Renal pelvis (tissue), 1 donor: ENCODE measurements at regions not wholly inside any gene's neighbourhood (a gene's known extent, or its start where the extent isn't known, plus 50 kb on each side); places are given as distances from the start of the nearest gene placed in this dataset.
"Not testable (repeated sequence)": the region's sequence is repeated elsewhere in the genome, so short reads cannot be mapped to it uniquely, and the experiment has no call there.

Experiments
- DNase-seq: peaks from one replicate; pipeline ENCODE4 v3.0.0-alpha.2; 2013

DNA sequence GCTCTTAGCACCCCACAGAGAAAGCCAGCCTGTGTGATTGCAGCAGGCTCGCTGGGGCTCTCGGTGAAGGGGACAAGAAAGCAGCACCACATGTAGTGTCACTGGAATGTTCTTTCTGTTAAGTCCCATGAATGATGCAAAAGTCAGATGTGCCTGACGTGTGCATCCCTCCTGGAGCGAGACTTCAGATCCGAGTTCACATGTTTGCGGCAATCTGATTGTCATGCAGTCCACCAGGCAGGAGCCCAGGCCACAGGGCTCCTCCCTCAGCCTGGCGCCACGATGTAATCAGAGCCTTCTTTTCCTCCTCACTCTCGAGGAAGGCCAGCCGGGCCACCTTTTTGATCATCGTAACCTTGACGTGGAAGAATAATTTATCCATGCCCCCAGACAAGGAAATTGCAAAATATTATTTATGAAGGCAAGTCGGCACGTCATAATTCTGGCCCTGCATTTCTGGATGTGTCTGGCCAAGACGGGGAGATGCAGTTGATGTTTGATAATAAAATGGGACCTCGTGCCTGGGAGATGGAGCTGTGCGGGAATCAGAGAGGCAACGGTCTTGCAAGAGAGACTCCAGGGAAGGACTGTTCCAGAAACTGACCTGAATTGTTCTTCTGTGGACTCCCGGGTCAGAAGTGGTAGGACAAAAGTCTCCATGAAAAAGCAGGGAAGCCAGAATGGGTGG, 214.6 kb downstream of the PHETA1 start:
- DNase-seq, result no peak

DNA sequence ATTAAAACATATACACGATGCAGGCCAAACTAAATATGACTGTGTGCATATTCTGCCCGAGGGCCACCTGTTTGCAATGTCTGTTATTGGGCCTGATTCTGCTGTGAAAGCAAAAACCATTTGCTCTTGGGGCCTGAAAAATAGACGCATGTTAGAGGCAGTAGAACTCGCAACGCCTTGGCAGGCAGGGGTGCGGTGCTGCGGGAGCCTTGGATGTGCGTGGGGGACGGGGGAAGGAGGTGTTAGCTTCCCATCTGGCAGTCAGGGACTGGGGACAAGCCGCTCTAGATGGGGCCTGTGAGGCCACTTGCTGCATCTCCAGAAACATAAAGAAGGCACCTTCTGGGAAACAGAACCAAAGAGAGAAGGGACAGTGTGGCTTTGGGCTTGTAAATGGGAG, 216.3 kb downstream of the PHETA1 start:
- DNase-seq, result no peak

DNA sequence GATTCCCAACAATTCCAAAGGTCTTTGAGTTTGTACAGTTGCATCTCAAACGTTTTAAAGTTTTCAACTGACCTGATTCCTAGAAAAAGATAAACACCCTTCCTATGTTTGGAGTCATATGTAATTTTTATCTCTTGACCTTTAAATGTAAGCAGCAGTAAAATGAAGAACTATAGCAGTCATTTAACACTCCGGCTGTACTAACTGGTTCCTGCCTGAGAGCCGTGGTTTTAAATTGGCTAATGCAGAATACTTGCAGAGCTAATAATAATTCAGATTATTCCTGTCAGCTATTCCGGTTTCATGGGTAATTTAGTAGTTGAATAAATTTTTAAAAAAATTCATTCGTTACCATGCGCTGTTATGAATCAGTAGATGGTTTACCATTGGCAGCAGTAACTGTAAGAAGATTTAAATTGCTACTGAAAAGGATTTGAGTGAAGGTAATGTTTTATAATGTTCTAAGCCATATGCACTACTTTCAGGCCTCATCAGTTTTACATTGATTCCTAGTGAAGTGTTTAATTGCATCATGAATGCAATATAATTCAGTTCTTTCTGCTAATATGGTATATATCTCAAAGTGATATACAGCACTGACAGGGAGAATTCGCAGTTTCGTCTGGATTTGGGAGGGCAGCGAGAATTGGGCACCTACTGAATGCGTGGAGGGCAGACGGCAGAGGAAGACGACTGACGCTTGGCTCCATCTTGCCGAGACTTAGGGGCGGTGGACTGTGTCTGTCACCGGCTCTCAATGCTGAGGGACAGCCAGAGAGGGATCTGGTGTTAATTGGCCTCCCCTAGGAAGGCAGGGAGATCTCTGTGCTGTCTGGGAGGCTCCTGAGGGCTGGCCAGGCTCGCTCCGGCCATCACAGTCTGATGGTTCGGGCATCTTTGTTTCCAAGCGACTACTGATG, 217.7 kb downstream of the PHETA1 start:
- no peak for DNase-seq

DNA sequence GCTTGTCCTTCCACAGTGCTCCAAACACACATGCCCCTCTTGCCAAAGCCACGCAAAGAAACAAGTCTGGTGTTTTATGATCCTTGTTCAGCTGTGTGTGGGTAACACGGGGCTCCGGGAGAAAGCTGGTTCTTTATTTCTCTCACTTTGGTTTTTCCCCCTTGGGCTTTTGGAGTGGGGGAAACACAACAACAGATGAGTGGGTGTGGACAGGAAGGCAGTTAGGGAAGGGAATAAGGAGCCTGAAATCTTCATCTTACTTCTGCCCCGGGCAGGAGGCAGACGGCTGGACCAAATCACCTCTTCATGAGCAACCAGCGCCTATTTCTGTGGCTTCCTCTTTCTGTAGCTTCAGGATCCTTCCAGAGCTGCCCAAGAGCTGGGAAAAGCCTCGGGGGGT, 218.5 kb downstream of the PHETA1 start:
- no peak for DNase-seq

DNA sequence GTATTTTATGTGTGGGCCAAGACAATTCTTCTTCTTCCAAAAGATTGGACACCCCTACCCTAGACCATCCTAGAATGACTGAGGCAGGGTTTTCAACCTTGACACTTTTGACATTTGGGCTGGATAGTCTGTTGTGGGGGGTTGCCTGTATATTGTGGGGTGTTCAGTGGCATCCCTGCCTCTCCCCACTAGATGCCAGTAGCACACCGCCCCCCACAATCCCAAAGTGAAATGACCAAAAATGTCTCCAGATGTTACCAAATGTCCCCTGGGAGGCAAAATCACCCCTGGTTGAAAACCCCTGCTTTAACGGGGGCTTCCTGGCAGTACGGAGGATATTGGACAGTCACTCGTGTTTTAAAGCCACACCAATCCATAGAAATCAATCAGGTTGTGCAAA, 219.6 kb downstream of the PHETA1 start:
- DNase-seq, result no peak

DNA sequence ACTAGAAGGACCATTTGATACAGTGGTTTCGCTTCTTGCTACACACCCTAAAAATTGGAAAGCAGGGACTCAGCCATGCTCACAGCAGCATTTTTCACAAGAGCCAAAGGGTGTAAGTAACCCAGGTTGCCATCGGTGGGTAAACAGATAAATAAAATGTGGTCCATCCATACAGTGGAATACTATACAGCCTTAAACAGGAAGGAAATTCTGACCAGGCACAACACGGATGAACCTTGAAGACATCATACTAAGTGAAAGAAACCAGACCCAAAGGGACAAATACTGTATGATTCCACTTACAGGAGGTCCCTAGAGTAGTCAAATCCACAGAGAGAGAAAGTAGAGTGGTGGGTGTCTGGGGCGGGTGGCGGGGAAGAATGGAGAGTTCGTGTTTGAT, 220.9 kb downstream of the PHETA1 start:
- no peak for DNase-seq

DNA sequence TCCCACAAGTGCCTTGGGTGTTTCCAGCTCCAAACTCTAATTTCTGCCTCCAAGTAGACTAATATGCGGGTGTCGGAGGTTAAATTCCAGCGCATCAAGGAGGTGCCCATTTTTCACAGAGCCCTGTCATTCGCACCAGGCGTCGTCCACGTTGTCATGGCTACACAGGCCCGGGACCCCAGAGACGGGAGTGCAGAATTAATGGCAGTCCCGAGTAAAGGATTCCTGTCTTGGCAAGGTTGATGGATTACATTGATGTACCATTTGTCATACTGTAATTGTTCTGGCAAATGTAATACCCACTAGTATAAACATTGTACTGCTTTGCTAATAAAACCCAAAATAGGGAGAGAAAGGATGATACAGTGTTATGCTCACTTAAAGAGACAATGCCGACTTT, 222.9 kb upstream of the MYL2 start:
- no peak for DNase-seq

DNA sequence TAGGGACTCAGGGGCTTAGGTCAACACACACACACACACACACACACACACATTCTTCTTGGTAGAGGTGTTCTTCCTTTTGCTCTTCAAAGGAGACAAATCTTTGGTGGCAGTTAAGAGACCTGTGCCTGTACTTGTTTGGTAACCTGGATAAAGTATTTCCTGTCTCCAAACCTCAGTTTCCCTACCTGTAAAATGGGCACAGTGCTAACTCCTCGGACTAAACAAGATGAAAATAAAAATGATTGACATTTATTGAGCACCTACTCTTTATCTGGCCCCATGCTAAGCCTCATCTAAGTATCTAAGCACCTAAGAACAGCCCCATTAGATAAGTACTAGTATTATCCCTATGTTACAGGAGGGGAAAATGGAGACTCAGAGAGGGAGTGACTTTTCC, 220.8 kb upstream of the MYL2 start:
- no peak for DNase-seq

DNA sequence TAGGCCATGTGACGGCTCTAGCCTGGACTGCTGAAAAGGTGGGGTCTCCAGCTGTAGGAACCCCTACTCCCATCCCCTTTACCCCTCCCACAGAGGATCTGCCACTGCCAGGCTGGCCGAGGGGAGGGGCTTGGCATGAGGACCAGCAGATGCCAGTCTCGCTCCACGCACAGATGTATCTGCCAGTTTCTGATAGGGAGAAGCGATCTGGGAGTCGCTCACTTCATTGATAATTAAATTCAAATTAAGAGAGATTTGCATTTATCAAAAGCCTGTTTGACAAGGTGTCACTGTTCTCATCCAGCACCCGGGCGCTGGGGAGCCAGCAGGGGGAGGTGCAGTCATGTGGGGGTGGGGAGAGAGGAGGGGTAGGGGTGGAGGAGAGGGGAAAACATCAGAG, 217.6 kb upstream of the MYL2 start:
- DNase-seq, result no peak

DNA sequence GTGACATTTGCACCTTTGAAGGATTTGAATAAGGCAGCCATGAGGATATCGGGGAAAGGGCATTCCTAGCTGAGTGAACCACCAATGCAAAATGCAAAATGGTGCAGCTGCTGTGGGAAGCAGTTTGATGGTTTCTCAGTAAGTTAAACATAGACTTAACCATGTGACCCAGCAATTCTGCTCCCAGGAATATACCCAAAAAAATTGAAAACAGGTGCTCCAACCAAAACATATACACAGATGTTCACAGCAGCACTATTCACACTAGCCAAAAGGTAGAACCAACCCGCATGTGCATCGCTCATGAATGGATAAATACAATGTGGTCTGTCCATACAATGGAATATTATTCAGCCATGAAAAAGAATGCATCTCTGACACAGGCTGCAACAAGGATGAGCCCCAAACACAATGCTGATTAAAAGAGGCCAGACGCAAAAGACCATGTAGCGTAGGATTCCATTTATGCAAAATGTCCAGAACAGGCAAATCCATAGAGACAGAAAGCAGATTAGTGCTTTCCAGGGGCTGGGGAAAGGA, 215.0 kb upstream of the MYL2 start:
- no peak for DNase-seq

DNA sequence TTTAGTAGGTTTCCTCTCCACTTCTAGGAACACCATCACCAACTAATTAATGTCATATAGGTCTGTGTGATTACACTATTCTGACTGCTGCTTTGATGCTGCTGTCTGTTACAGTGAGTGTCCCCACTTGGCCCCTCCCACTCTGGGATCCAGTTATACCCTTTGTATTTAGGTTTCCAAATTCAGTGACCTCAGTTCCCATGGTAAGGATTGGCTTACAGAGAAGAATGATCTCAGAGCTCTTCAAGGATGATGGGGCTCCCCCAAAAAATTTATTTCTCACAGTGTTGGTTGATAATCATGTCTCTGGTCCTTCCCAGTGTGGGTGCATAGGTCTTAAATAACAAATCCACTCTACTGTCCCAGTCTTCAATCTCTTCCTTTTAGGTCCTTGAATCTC, 210.0 kb upstream of the MYL2 start:
- DNase-seq, result no peak

DNA sequence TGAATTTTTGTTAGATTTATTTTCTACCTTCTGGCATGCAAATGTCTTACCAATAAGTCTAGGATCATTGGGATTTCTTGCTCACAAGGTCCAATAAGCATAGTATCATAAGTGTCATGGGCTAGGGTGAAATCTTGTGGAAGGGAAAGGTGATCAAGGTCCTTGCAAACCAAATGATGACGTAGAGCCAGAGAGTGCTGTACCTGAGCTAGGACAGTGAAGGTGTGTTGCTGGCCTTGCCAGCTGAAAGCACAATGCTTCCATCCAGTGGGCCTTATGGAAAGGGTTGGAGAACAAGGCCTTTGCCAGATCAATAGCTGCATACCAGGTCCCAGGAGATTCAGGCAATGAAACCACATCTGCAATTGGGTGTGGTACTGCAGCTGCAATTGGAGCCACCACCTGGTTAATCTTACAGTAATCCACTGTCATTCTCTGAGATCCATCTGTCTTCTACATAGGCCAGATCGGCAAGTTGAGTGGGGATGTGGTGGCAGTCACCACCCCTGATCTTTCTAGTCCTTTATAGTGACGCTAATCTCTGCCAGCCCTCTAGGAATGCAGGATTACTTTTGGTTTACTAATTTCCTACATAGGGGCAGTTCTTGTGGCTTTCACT, 208.9 kb upstream of the MYL2 start:
- no peak for DNase-seq

DNA sequence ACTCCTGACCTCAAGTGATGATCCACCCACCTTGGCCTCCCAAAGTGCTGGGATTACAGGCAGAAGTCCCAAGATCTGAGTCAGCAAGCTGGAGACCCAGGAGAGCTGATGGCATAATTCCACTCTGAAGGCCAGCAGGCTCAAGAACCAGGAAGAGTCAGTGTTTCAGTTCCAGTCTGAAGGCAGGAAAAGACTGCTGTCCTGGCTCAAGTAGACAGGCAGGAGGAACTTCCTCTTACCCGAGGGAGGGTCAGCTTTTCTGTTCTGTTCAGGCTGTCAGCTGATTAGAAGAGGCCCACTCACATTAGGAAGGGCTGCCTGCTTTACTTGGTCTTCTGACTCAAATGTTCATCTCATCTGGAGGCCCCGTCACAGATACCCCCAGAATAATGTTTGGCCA, 206.0 kb upstream of the MYL2 start:
- no peak for DNase-seq

DNA sequence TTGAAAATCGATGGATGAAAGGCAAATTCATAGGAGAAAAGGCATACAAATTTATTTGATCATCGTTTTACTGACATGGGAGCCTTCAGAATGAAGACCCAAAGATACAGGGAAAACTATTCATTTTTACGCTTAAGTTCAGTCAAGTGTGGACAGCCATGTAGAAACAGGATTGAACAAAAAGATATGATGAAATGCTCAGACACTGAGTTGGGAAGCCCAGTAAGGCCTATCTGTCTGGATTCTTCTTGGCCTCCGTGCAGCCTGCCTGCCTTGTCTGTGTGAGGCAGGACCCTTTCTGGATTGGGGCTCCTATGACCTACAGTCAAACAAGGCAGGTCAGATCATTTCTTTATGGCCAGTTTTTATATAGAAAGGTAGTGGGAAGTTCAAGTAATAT, 203.8 kb upstream of the MYL2 start:
- DNase-seq, result no peak

DNA sequence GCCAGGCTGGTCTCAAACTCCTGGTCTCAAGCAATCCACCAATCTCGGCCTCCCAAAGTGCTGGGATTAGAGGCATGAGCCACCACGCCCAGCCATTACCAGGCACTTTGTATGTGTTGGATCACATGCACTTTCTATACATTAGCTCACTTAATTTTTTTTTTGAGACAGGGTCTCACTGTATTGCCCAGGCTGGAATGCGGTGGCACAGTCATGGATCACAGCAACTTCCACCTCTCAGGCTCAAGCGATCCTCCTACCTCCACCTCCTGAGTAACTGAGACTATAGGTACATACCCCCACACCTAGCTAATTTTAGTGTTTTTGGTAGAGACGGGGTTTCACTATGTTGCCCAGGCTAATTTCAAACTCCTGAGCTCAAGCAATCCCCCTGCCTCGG, 203.0 kb upstream of the MYL2 start:
- DNase-seq, result no peak

DNA sequence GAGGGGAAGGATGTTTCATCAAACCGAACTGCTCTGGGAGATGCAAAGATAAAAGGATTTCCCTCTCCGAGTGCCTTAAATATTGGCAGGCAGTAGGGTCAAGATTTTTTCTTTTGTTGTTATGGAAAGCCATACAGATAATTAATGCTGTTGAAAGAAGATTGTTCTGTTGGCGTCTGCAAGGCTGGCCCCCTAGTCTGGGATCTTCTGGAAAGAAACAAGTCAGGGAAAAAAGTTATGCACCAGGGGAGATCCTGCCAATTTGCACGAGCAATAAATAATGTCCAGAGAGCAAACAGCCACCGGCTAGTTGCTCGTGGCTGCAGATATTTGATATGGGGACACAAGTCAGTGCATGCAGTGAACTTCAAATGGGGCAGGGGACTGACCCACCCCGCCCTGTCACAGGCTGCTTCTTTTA, 202.1 kb upstream of the MYL2 start:
- DNase-seq, result peak; percentile 74

DNA sequence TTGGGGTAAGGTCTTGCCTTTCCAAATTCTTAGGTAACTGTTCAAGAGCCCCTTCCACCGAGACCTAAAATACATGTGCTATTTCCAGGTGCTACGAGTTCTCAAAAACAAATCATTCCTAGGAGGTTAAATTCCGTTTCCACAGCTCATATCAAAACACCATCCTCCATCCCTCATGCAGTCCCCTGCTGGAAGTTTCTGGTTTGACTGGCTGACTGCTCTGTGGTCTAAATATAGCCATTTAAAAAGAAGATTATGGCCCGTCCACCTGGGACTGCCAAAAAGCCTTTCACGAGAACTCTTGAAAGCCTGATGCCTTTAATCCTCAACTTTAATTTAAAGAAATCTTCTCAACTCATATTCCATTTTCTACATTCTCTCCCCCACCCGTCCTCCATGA, 201.5 kb upstream of the MYL2 start:
- peak; percentile 34 for DNase-seq

DNA sequence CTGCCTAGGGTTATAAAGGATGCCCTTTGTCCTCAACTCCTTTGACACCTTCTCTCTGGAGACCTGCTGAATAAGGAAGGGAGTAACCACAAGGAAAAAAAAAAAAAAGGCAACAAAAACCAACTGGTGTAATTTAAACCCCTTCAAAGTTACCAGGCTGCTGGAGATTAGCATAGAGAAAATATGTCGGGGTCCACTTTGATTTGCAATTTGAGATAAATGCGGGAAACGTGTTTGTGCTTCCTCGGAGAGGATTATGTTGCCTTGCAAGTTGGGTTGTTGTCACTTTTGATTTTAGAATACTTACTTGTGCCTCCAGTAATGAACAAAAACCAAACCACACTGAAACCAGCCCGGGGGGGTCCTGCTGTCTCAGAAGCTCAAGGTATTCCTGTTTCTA, 200.2 kb upstream of the MYL2 start:
- peak; percentile 11 for DNase-seq

DNA sequence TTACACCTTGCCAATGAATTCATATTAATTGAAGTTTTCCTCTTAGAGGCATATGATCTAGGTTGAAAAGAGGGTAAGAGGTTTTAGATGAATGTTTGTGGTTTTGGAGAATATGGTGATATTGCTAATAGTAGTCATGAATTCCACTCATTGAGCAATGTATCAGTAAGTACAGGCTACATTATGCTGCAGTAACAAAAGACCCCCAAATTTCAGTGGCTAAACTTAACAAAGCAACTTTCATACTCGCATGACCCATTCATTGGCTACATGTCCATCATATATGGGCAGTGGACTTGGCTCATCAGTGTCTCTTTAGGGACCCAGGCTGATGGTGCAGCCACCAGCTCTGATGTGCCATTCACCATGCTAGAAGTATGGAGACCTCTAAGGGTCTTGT, 196.6 kb upstream of the MYL2 start:
- no peak for DNase-seq

DNA sequence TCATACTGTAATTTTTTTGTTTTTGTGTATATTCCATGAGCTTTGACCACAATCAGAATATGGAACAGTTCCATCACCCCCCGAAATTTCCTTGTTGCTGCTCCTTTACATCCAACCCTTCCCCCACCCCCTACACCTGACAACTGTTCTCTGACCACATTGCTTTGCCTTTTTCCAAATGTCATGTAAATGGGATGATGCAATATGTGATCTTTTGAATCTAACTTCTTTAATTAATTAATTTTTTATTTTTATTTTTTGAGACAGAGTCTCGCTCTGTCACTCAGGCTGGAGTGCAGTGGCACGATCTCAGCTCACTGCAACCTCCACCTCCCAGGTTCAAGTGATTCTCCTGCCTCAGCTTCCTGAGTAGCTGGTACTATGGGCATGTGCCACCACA, 192.9 kb upstream of the MYL2 start:
- DNase-seq, result not testable (repeated sequence)

DNA sequence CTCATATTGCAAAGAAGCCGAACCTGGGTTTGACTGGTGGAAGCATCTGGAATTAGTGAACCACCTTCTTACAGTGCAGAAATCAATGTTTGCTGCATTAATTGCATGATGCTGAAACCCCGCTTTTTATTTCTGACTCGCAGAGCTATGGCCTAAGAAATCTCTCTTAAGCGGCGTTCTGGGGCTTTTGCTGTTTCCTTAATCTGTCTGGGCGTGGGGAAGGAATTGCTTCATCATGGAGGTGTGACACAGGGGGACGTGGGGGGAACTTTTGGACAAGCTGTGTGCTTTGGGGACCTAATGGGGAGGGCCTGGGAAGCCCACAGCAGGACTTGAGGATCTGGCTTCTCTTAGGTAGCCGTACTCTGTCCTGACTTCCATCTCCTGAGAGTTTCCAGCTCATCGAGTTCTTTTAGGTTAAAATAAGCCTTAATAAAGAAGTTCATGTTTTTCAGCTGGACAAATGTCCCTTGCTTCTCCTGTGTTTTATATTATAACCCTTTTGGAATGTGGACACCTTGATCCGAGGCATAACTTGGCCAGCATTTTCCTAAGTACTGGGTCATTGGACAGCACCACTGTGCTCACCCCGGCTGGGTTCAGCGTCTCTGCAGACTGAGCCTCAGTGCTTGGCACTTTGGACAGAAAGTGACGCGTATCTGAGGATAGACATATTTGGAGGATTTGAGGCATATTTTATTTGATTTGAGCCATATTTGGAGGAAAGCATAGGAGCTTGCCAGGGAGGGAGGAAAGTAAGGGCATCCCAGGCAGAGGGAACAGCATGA, 192.1 kb upstream of the MYL2 start:
- DNase-seq, result no peak

DNA sequence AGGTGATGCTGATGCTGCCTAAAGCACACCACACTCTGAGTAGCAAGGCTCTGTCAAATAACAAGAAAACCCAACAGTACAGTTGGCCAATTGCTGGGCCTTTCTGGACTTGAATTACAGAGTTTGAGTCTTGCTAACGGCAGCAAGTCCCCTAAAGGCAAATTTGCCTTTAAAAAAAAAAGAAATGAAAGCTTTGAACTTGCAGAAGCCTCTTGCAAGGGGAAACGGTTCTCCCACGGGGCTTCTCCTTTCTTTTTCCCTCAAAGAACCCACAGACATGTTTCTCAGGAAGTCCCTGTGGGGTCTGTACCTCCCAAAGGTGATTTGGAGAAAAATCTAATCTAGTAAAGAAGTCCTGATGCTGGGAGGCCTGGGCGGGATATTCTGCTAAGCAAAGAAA, 191.3 kb upstream of the MYL2 start:
- no peak for DNase-seq
